GM21381 (cell line): ENCODE measurements at regions not wholly inside any gene's neighbourhood (a gene's known extent, or its start where the extent isn't known, plus 50 kb on each side); places are given as distances from the start of the nearest gene placed in this dataset.
A peak's percentile ranks its signal among the peaks of the same experiment; 100 is the strongest.
"Not testable (repeated sequence)": the region's sequence is repeated elsewhere in the genome, so short reads cannot be mapped to it uniquely, and the experiment has no call there.

Source experiments
- ATAC-seq: cut with Tn5 transposase; IDR thresholded peaks from one replicate; pipeline ENCODE4 v1.9.1; 2021; ENCODE audit warnings: mild to moderate bottlenecking, moderate library complexity; ENCODE audit not compliant: unreplicated experiment

GRCh38 chr13:30520571-30520970 lies 54.8 kb upstream of the HMGB1 start:
- no peak for ATAC-seq

- no peak for ATAC-seq
Measured at GRCh38 chr13:30523211-30523610, 57.5 kb upstream of the HMGB1 start.

- ATAC-seq, result not testable (repeated sequence)
Measured at GRCh38 chr13:30523817-30524216, 58.1 kb upstream of the HMGB1 start.

- not testable (repeated sequence) for ATAC-seq
Measured at GRCh38 chr13:30525212-30525611, 59.5 kb upstream of the HMGB1 start.

GRCh38 chr13:30526612-30527495 lies 61.1 kb upstream of the HMGB1 start:
- no peak for ATAC-seq

GRCh38 chr13:30529085-30529834 lies 63.5 kb upstream of the HMGB1 start:
- ATAC-seq, result peak; percentile 54

- no peak for ATAC-seq
Measured at GRCh38 chr13:30535046-30535445, 69.3 kb upstream of the HMGB1 start.

GRCh38 chr13:30545320-30545719 lies 72.4 kb upstream of the USPL1 start:
- no peak for ATAC-seq

- not testable (repeated sequence) for ATAC-seq
Measured at GRCh38 chr13:30548046-30548445, 69.7 kb upstream of the USPL1 start.

- ATAC-seq, result no peak
Measured at GRCh38 chr13:30551189-30551588, 66.5 kb upstream of the USPL1 start.

- ATAC-seq, result no peak
Measured at GRCh38 chr13:30552567-30552966, 65.2 kb upstream of the USPL1 start.

GRCh38 chr13:30559274-30559673 lies 58.4 kb upstream of the USPL1 start:
- no peak for ATAC-seq

- no peak for ATAC-seq
Measured at GRCh38 chr13:30560212-30560611, 57.5 kb upstream of the USPL1 start.

- ATAC-seq, result no peak
Measured at GRCh38 chr13:30561511-30561910, 56.2 kb upstream of the USPL1 start.

GRCh38 chr13:30564489-30564888 lies 53.2 kb upstream of the USPL1 start:
- ATAC-seq, result no peak

GRCh38 chr13:30565658-30566057 lies 52.1 kb upstream of the USPL1 start:
- ATAC-seq, result no peak

GRCh38 chr13:30567072-30567471 lies 50.6 kb upstream of the USPL1 start:
- ATAC-seq, result no peak
